K562 (cell line): ENCODE measurements at regions not wholly inside any gene's neighbourhood (a gene's known extent, or its start where the extent isn't known, plus 50 kb on each side); places are given as distances from the start of the nearest gene placed in this dataset.

ENCODE experiments used
- ATAC-seq: fragments of 200-7000 bp; cut with Tn5 transposase; 3 replicates; pipeline ENCODE4 v1.9.1; 2020; ENCODE audit warnings: moderate library complexity
- BruUV-seq: library from RNA; stranded (reverse); fragments of 400-500 nt; replicated peaks from 2 replicates; lab custom pipeline; 2021; lab: Mats Ljungman, UMichigan
- CTCF ChIA-PET: fragments of 300-600 bp; formaldehyde crosslinking; extraction: SDS; loops from one replicate; lab custom pipeline; 2021; ENCODE audit warnings: low intra/inter-chr PET ratio; lab: Yijun Ruan, JAX
- POLR2A ChIA-PET: fragments of 300-600, 350-650 bp; sonication (Branson Sonifier 250); formaldehyde crosslinking; extraction: SDS; loops from one replicate; lab custom pipeline; 2021; ENCODE audit warnings: antibody characterized with exemption, inconsistent platforms; lab: Yijun Ruan, JAX
- DNase-seq, 4 experiments: peaks; one replicate each; pipeline versions ENCODE4 v3.0.0 to v3.0.0-alpha.2; 2011 to 2018; ENCODE audit warnings: low spot score in 3 of 4, mixed read lengths in 3 of 4; ENCODE audit errors: extremely low read depth in 1 of 4
- FAIRE-seq: peaks from 2 replicates; lab custom pipeline; 2011; peaks lifted over from hg19 to GRCh38; lab: Jason Lieb, UNC
- H2AFZ ChIP-seq: 2 replicates; pipeline ENCODE4 v1.6.0; 2011; ENCODE audit warnings: low read depth, low read length, control low read depth, inconsistent platforms
- H3K27ac ChIP-seq: fragments of 200-600 bp; 3 replicates; pipeline ENCODE4 v1.8.0; 2011; ENCODE audit warnings: low read depth, mild to moderate bottlenecking, control low read depth, inconsistent platforms, low read length, moderate library complexity, mixed read lengths; ENCODE audit errors: extremely low read depth
- H3K27me3 ChIP-seq, 2 experiments: fragments of 300-600 bp in 1 of 2; 2 replicates in 1 of 2; 3 replicates in 1 of 2; pipeline versions ENCODE4 v1.6.0 to v1.8.0; 2011; ENCODE audit warnings: inconsistent platforms in 2 of 2, low read length in 2 of 2, mild to moderate bottlenecking in 1 of 2, mixed read lengths in 1 of 2, moderate library complexity in 1 of 2; ENCODE audit not compliant: control insufficient read depth in 2 of 2, insufficient read depth in 2 of 2
- H3K36me3 ChIP-seq: fragments of 300-600 bp; 3 replicates; pipeline ENCODE4 v1.8.0; 2011; ENCODE audit warnings: mild to moderate bottlenecking, low read length, inconsistent platforms; ENCODE audit not compliant: control insufficient read depth, insufficient read depth
- H3K4me1 ChIP-seq, 2 experiments: fragments of 200-600 bp in 1 of 2; replicated peaks in 1 of 2; 2 replicates in 1 of 2; 3 replicates in 1 of 2; pipeline versions ENCODE4 v1.5.1 to v1.8.0; 2011; ENCODE audit warnings: inconsistent platforms in 2 of 2, low read length in 2 of 2, mild to moderate bottlenecking in 1 of 2, mixed read lengths in 1 of 2, moderate library complexity in 1 of 2; ENCODE audit not compliant: control insufficient read depth in 2 of 2, insufficient read depth in 2 of 2
- H3K4me2 ChIP-seq: 2 replicates; pipeline ENCODE4 v1.6.1; 2011; ENCODE audit warnings: low read length, control low read depth, inconsistent platforms, mixed read lengths; ENCODE audit not compliant: insufficient read depth
- H3K4me3 ChIP-seq: fragments of 200-600 bp; sonication (generic), shearing (Covaris generic); 2 replicates; pipeline ENCODE4 v1.5.1; 2016; ENCODE audit warnings: control low read depth, inconsistent platforms
- H3K79me2 ChIP-seq: fragments of 200-600 bp; 3 replicates; pipeline ENCODE4 v1.8.0; 2011; ENCODE audit warnings: low read length, inconsistent platforms; ENCODE audit not compliant: control insufficient read depth, insufficient read depth
- H3K9ac ChIP-seq, 2 experiments: 2 replicates each; pipeline versions ENCODE4 v1.6.0 to v1.6.1; 2011; ENCODE audit warnings: low read depth in 2 of 2, low read length in 2 of 2, control low read depth in 1 of 2, inconsistent platforms in 1 of 2, mild to moderate bottlenecking in 1 of 2, mixed read lengths in 1 of 2; ENCODE audit not compliant: insufficient read depth in 1 of 2
- H3K9me1 ChIP-seq: one replicate; pipeline ENCODE4 v1.6.0; 2011; ENCODE audit warnings: inconsistent platforms, mild to moderate bottlenecking, low read length, moderate library complexity; ENCODE audit not compliant: control insufficient read depth, insufficient read depth
- H3K9me3 ChIP-seq: replicated peaks from 2 replicates; pipeline ENCODE4 v1.5.1; 2011; ENCODE audit warnings: low read depth, low read length, inconsistent platforms; ENCODE audit not compliant: control insufficient read depth, insufficient read depth
- H4K20me1 ChIP-seq: replicated peaks from 2 replicates; pipeline ENCODE4 v1.6.1; 2011; ENCODE audit warnings: low read length, inconsistent platforms, mixed read lengths; ENCODE audit not compliant: control insufficient read depth, insufficient read depth
- CCNT2 ChIP-seq: IDR thresholded peaks from 2 replicates; pipeline ENCODE4 v1.6.1; 2011; ENCODE audit warnings: borderline replicate concordance, low read depth, mild to moderate bottlenecking, moderate library complexity, mixed read lengths, low read length; ENCODE audit not compliant: insufficient read length; ENCODE audit errors: extremely low read depth
- HDGF ChIP-seq: fragments of 450-650 bp; IDR thresholded peaks from 2 replicates; pipeline ENCODE4 v1.6.1; 2016
- HNRNPLL ChIP-seq: fragments of 200-400 bp; formaldehyde crosslinking; IDR thresholded peaks from 2 replicates; pipeline ENCODE4 v1.6.1; 2017; ENCODE audit warnings: low read length, low read depth, mild to moderate bottlenecking; ENCODE audit not compliant: poor library complexity, severe bottlenecking
- RAD51 ChIP-seq: fragments of 450-650 bp; IDR thresholded peaks from 2 replicates; pipeline ENCODE4 v1.7.1; 2016; ENCODE audit warnings: low read depth, mild to moderate bottlenecking, borderline replicate concordance
- SRF ChIP-seq, 2 experiments: fragments of 250-450, 450-650 bp in 1 of 2; sonication (Bioruptor Pico) in 1 of 2; sonication (generic) in 1 of 2; formaldehyde crosslinking; IDR thresholded peaks; 2 replicates each; pipeline versions ENCODE4 v1.5.0 to v1.5.1; 2020 to 2022; ENCODE audit warnings: mild to moderate bottlenecking in 1 of 2, missing genetic modification reagents in 1 of 2
- TCF7L2 ChIP-seq: fragments of 150-350 bp; IDR thresholded peaks from 2 replicates; pipeline ENCODE4 v1.6.1; 2016; ENCODE audit warnings: low read depth, mild to moderate bottlenecking, low read length, moderate library complexity
- WHSC1 ChIP-seq: IDR thresholded peaks from one replicate; pipeline ENCODE4 v1.6.1; 2012; ENCODE audit warnings: low read length, control low read depth, inconsistent platforms
- YY1 ChIP-seq, 3 experiments: IDR thresholded peaks; 2 replicates each; pipeline ENCODE4 v1.6.1; 2011; ENCODE audit warnings: low read length in 2 of 3, mild to moderate bottlenecking in 2 of 3, moderate library complexity in 2 of 3, borderline replicate concordance in 1 of 3, control low read depth in 1 of 3, low read depth in 1 of 3; ENCODE audit not compliant: insufficient read depth in 3 of 3, insufficient replicate concordance in 2 of 3, control insufficient read depth in 1 of 3, insufficient read length in 1 of 3; ENCODE audit errors: extremely low read depth in 1 of 3
- ZC3H11A ChIP-seq: IDR thresholded peaks from 2 replicates; pipeline ENCODE4 v1.6.1; 2012; ENCODE audit warnings: low read depth, low read length, improper control_type of control experiment
- ZHX1 ChIP-seq: fragments of 150-350 bp; conservative IDR thresholded peaks from 2 replicates; pipeline ENCODE4 v1.6.1; 2014; ENCODE audit warnings: low read length
- ZNF23 ChIP-seq: fragments of 250-450 bp; sonication (Bioruptor Pico); IDR thresholded peaks from 2 replicates; pipeline ENCODE4 v1.4.0; 2020; ENCODE audit warnings: mild to moderate bottlenecking
- ZNF263 ChIP-seq: sonication (generic); formaldehyde crosslinking; IDR thresholded peaks from 2 replicates; pipeline ENCODE4 v1.8.0; 2022; ENCODE audit warnings: mild to moderate bottlenecking, missing genetic modification reagents, borderline replicate concordance
- WGBS: fragments of 100-300 bp; shearing (Covaris generic); methylation state at CpG from one replicate; pipeline ENCODE4 v1.1.6; 2016; ENCODE audit warnings: low coverage, mixed read lengths; ENCODE audit not compliant: insufficient coverage; ENCODE audit errors: missing lambda C conversion rate; 5-methylcytosine and 5-hydroxymethylcytosine counted together
- in situ Hi-C: fragments of 300-500 bp; cut with MboI; formaldehyde crosslinking; loops from 4 replicates; pipeline ENCODE4 v1.15.0; 2018; ENCODE audit warnings: inconsistent platforms, mixed read lengths
- intact Hi-C: fragments of 100-400 bp; cut with micrococcal nuclease; formaldehyde crosslinking; loops from 2 replicates; pipeline ENCODE4 v1.14.2; 2022

GRCh38 chr10:3693022-3693697, 91.8 kb downstream of the KLF6 start:
- in situ Hi-C loops (no loop called here), intact Hi-C loops (no loop called here)
- Histone ChIP-seq H3K9me1 (no peaks in the 10 kb centered on the region), H3K4me1 (peaks cover 0 to 10% of the 10 kb centered on the region in 2 experiments; a peak in 1 of 5 replicates), H3K27me3 (peaks cover 0 to 25% of the 10 kb centered on the region in 2 experiments; a peak in 3 of 5 replicates), H3K4me3 (no peak overlapping the region), H3K9ac (no peak overlapping the region), H3K36me3 (no peaks in the 10 kb centered on the region), H3K79me2 (no peaks in the 10 kb centered on the region), H4K20me1 (no peaks in the 10 kb centered on the region), H3K27ac (no peak overlapping the region), H3K4me2 (no peak overlapping the region), H3K9me3 (no peaks in the 10 kb centered on the region), H2AFZ (no peak overlapping the region)
- POLR2A ChIA-PET, result interaction anchor here (0.6 kb wide), 1 partner anchor 914 kb away, joined by 3 read pairs; no protein-coding TSS in a partner anchor
- BruUV-seq, result no TSS peak
- FAIRE-seq (no peak), DNase-seq (no peak), ATAC-seq (peak; percentile 50; the same call in 1 of the 3 replicates)
- 65% methylated on average over 11 of the region's 11 CpGs for WGBS
- TF ChIP-seq CCNT2 (no peak), ZNF263 (no peak), HDGF (no peak), YY1 (IDR thresholded peaks at IDR 0.05; ENCODE audit: borderline replicate concordance in 1 of 3, control insufficient read depth in 1 of 3, extremely low read depth in 1 of 3, insufficient read depth in 3 of 3, insufficient read length in 1 of 3, insufficient replicate concordance in 2 of 3, low read depth in 1 of 3, low read length in 2 of 3) (no peak), ZHX1 (no peak), WHSC1 (no peak), RAD51 (no peak), TCF7L2 (no peak), ZC3H11A (no peak), ZNF23 (CRISPR knock-in tag) (no peak), SRF (CRISPR knock-in tag; IDR thresholded peaks at IDR 0.05) (no peak), HNRNPLL (no peak)
- CTCF ChIA-PET, result no interaction called here
